ENCODE measurements at regions not wholly inside any gene's neighbourhood (a gene's known extent, or its start where the extent isn't known, plus 50 kb on each side); places are given as distances from the start of the nearest gene placed in this dataset.
"Not testable (repeated sequence)": the region's sequence is repeated elsewhere in the genome, so short reads cannot be mapped to it uniquely, and the experiment has no call there.

DNA sequence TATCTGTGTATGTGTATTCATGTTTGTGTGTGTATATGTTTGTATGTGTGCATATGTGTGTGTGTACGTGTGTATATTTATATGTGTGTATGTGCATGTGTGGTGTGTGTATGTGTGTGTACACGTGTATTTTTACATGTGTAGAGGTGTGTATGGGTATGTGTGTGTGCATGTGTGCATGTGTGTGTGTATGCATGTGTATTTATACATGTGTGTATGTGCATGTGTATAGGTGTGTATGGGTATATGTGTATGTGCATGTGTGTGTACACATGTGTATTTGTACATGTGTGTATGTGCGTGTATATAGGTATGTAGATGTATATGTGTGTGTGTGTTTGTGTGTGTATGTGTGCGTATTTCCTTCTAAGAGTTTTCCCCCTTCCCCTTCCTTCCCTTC lies 207.7 kb upstream of the ATP6AP2 start:
- DNase-seq (ENCODE audit: low read depth in 2 of 2): no peak

DNA sequence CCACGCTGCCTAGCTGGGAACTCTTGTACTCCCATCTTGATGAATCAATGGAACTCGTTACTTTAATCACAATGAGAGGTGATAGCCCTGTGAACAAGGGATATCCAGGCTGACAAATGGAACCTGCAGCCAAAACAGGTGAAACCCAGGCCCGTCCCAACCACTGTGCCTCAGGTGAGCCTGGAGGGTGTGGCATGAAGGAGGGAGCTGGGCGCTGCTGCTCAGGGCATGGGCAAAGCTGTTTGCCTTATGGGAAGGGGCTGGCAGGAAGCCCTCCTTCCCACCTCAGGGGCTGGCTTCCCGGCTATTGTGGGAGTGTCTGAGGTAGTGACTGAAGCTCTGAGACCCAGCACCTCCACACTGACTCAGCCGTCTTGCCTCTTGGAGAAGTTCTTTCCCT lies 209.4 kb upstream of the ATP6AP2 start:
- no peak for DNase-seq (ENCODE audit: low read depth in 2 of 2)

DNA sequence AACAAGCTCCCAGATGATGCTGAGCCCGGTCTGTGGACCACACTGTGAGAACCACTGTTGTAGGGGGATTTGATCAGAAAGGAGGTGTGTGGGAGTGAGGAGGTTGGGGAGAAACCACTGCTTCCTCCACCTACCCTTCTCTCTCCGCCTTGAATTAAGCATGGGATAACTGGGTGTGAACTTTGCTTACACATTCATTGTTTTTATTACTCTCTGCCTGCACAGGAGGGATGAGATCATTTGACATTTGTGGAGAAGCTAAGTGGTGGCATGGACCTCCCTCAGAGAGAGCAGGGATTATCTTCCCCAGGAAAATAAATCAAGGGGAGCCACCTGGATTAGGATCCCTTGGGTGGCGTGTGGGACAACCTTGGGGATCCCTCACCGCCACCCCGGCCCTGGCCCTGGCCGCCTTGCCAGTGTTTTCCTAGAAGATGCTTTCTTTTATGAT lies 212.1 kb upstream of the ATP6AP2 start:
- DNase-seq (ENCODE audit: low read depth in 2 of 2): no peak

DNA sequence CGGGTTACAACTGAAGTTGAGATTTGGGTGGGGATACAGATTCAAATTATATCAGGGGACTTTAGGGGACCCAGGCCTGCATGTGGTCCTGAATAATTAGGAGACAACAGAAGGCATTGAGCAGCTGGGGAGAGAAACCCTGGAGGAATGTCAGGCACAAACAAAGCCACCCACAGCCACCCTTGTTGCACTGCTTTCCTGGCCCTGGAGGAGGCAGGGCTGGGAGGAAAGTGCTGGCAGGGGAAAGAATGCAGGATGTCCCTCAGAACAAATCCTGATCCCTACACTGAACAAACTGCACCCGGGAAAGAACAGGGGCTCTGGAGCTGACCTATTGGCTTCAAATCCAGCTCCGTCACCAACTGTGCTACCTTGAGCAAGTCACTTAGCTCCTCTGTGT lies 214.1 kb upstream of the ATP6AP2 start:
- DNase-seq (ENCODE audit: low read depth in 2 of 2): no peak

DNA sequence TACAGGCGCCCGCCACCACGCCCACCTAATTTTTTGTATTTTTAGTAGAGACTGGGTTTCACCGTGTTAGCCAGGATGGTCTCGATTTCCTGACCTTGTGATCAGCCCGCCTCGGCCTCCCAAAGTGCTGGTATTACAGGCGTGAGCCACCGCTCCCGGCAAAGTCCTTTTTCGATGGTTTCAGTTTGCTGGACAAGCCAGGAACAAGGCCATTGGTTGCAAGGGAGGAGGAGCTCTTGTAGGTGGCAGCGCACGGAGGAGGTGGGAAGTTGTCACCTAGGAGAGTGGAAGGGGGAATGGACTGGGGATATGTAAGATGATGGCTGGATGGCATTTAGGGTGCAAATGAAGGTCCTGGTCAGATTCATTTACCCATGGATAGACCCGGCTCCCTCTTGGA lies 218.5 kb upstream of the ATP6AP2 start:
- DNase-seq (ENCODE audit: low read depth in 2 of 2): not testable (repeated sequence)

DNA sequence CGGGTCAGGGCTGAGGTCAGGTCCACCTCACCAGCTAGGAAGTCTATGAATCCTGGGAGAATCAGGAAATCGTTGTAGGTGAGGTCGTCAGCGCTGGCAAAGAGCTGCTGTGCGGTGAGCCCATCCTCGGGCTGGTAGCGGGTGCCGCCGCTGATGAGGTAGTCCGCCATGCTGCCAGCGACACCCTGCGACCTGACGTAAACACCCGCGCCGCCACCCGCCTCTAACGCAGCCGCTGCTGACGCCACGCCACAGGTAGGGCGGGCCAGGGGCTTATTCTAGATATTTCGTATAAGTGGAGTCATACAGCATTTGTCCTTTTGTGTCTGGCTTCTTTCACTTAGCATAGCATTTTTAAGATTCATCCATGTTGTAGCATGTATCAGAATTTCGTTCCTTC lies 220.2 kb upstream of the ATP6AP2 start:
- no peak for DNase-seq (ENCODE audit: low read depth in 2 of 2)

DNA sequence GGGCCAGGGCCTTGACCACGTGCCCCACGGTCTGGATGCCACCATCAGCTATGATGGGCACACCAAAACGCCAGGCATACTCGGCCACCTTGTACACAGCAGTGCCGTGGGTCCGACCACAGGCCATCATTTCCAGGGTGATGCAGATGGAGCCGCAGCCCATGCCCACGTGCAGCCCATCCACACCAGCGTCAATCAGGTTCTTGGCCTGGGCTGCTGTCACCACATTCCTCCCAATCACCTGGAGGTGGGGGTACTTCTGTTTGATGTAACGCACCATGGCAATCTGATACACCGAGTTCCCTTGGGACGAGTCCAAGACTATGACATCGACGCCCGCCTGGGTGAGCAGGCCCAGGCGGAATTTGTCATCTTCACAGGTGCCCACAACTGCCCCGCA lies 221.2 kb upstream of the ATP6AP2 start:
- DNase-seq (ENCODE audit: low read depth in 2 of 2): no peak

DNA sequence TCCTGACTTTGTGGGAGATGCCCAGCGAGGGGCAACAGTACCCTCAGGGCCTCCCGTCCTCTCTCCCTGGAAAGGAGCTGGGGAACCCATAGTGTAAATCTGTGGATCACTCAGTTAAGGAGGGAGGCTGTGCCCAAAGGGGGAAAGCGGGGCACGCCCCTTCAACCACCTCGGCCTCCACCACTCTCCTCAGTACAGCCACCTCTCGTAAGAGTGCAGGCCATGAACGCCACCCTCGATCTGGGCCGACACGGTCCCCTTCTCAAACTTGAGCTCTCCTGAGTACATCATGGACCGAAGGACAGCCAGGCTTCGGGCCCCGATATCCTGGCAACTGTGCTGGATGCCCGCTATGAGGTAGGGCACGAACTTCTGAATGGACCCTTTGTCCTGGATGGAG lies 221.8 kb upstream of the ATP6AP2 start:
- no peak for DNase-seq (ENCODE audit: low read depth in 2 of 2)

DNA sequence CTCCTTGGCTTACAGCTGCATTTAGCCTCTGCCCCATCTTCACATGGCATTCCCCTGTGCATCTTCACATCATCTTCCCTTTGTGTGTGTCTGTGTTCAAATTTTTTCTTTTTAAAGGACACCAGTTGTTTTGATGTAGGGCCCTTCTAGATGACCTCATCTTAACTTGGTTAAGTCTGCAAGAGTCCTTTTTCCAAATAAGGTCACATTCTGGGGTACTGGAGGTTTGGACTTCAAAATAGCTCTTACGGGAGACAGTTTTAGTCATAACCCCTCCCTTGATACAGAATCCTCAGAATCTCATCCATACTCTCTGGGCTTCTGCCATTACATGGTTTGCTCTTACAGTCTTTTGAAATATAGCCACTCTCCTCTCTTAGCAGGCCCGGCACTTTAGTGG lies 231.5 kb upstream of the ATP6AP2 start:
- DNase-seq (ENCODE audit: low read depth in 2 of 2): no peak

DNA sequence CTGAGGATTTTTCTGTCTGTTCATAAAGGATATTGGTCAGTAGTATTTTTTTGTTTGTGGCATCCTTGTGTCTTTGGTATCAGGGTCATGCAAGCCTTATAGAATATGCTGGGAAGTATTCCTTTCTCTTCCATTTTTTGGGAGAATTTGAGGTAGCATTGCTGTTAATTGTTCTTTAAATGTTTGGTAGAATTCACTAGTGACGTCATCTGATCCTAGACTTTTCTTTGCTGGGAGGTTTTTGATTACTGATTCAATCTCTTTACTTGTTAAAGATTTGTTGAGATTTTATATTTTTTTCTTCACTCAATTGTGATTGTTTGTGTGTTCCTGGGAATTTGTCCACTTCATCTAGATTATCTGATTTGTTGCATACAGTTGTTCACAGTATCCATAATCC lies 234.4 kb upstream of the ATP6AP2 start:
- no peak for DNase-seq (ENCODE audit: low read depth in 2 of 2)

DNA sequence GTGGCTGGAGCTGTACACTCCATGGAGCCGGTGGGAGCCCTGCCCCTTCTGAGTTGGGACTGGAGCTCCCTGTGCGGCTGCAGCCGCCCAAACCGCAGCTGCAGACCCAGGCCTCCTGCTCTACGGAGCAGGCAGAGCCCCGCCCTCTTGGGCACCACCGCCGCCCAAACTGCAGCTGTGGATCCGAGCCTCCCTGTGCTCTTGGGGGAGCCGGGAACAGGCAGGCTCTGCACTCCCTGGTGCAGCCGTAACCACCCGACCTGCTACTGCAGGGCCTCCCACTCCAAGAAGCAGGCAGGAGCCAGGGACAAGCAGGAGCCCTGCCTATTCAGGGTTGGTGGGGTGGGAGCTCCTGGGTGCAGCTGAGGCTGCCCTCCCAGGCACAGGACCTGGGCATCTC lies 237.5 kb upstream of the ATP6AP2 start:
- no peak for DNase-seq (ENCODE audit: low read depth in 2 of 2)

DNA sequence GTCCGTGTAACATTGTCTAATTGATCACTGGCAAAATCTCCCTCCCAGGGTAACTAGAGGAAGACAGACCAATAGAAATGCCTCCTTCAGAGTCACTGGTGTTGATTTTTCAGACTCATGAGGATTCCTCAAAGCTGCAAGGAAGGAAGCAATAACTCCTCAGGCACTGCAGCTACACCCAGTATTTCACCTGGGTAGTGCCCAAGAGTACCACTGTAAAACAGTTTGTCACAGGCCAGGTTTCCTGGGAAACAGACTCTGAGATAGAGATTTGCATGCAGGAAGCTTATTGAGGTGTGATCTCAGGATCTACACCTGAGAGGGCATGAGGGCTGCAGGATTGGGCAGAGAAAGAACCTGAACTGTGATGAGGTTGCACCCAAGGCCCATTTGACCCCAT lies 240.7 kb upstream of the ATP6AP2 start:
- DNase-seq (ENCODE audit: low read depth in 2 of 2): no peak

DNA sequence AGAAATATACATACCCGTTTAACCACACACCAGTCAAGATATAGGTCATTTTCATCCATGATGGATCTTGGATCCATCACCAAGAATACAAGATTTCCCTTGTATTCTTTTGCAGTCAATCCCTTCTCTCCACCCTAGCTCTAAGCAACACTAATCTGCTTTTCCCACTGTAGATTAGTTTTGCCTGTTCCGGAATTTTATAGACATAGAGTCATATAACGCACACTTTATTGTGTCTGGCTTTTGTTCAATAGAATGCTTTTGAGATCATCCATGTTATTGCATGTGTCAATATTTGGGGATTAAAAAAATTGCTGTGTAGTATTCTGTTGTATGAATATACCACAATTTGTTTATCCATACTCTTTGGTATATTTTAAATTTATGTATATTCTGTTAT lies 235.6 kb upstream of the BCOR start:
- no peak for DNase-seq (ENCODE audit: low read depth in 2 of 2)

DNA sequence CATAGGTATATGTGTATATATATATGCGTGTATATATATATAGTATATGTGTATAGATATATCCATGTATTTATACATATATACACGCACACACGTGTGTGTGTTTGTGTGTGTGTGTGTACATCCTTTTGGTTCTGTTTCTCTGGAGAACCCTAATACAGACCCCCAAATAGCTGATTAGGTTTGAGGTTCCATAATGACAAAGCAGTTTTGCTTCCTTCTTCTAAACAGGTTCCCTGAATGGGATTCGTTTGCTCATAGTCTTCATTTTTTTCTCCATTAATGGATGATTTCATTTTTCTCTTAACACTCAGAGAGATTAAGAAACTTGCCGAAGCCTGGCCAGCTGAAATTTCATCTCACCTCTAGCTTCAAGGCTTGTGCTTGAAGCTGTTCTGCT lies 234.0 kb upstream of the BCOR start:
- no peak for DNase-seq (ENCODE audit: low read depth in 2 of 2)

DNA sequence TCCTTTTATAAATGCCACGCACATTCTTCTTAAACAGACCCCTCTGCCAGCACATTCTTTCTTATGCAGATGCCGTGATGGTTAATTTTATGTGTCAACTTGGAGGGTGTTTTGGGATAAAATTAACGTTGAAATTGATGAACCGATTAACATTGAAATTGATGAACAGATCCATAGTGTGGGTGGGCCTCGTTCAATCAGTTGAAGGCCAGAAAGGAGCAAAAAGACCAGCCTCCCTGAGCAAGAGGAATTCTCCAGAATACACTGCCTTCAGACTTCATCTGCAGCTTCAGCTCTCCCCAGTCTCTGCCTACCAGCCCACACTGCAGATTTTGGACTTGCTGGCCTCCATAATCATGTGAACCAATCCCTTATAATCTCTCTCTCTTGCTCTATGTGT lies 233.6 kb upstream of the BCOR start:
- no peak for DNase-seq (ENCODE audit: low read depth in 2 of 2)

DNA sequence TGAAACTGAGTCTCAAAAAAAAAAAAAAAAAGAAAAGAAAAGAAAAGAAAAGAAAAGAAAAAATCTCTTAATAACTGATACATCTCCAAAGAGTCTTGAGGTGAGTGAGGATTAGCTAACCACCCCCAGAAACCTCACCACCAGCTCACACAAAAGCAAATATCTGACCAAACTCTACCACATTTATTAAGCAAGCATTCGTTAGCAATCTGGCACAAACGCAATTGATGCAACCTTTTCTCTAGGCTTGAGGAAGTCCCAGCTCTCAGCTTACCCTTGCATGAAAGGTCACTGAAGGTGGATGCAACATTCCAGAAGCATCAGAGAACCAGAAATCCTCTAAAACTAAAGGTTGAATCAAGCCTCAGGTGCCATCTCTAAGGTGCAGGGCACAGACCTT lies 231.9 kb upstream of the BCOR start:
- no peak for DNase-seq (ENCODE audit: low read depth in 2 of 2)

DNA sequence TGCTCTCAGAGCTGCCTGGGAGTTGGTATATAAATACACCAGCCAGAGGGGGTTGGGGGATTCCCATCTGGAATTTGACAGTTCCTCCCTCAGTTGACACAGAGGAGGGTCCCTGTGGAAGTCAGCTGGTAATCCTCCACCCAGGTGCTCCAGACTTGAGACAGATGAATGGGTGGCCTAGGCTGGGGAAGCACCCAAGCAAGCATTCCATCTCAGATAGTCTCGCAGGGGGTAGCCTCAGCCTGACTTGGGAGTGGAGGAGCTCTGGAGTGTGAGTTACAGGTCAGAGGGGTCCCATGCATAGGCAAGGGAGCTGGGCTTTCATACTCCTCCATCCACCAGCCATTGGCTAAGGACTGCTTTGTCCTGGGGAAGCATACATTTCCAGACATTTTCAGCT lies 229.3 kb upstream of the BCOR start:
- no peak for DNase-seq (ENCODE audit: low read depth in 2 of 2)

DNA sequence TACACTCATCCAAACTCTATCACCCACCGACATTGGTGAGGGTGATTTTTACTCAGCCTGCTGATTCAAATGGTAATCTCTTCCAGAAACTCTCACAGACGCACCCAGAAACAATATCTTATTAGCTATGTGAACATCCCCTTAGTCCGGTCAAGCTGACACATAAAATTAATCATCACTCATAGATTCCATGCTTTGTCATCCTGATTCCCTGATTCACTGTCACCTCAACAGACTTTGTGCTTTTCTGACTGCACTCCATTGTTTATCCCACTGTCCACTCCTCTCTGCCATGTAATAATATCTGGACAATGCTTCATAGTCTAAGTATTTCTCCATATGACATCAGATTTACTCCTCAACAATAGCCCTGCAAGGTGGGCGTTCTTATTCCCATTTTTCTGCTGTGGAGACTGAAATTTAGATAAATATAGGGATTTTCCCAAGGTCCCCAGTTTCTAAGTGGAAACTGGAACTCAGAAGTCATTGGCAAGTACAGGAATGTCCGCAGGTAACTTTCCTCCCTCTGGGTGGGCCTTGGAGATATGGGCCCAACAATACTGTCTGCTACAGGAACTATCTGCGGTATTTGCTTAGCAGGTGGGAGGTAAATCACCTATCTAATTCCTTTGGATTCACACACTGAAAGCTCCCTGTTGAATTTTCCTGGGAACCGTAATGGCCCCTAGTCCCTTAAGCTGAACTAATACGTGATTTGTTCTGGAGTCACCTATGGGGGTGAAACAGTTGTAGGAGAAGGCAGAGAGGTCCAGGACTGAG lies 228.6 kb upstream of the BCOR start:
- no peak for DNase-seq (ENCODE audit: low read depth in 2 of 2)

DNA sequence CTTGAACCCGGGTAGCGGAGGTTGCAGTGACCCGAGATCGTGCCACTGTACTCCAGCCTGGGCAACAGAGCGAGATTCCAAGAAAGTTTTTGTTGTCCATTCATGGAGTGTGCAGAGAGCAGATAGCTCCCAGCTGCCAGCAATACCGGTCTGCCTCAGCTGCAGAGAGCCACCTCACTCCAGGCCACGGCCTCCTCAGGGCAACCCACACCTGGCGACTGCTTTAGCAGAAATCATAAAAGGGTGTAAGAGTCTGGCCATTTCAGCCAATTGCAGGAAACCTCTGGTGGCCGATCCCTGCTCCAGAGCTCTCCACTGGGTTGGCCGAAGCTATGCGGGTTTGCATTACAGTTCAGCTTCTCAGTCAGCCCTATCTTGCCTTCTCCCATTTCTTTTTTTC lies 227.4 kb upstream of the BCOR start:
- no peak for DNase-seq (ENCODE audit: low read depth in 2 of 2)

DNA sequence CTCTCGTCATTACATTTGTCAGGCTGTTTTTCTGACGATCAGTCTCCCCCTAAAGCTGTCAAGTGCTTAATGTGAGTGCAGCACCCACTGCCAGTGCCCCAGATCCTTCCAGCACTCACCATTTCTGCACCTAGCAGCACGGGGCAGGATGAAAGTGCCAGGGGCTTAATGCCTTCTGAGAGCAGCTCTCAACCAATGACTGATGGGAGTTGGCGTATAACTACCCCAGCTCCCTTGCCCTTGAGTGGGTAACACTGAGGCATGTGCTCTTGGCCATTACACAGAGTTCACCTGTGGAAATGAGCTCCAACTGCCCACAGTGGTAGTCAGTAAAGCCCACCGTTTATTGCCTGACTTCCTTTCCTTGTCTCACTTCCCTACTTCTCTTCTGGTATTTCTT lies 226.2 kb upstream of the BCOR start:
- no peak for DNase-seq (ENCODE audit: low read depth in 2 of 2)

DNA sequence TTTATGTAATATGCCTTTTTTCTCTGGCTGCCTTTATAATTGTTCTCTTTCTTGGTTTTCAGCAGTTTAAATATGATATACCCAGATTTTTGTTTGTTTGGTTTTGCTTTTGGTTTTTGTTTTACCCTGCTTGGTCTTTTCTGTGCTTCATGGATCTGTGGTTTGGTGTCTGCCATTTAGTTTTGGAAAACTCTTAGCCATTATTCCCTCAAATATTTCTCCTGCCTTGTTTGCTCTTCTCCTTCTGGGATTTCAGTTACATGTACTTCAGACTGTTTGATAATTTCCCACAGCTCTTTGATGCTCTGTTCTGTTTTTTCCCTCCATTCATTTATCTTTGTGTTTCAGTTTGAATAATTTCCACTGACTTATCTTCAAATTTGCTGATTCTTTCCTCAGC lies 223.1 kb upstream of the BCOR start:
- no peak for DNase-seq (ENCODE audit: low read depth in 2 of 2)

DNA sequence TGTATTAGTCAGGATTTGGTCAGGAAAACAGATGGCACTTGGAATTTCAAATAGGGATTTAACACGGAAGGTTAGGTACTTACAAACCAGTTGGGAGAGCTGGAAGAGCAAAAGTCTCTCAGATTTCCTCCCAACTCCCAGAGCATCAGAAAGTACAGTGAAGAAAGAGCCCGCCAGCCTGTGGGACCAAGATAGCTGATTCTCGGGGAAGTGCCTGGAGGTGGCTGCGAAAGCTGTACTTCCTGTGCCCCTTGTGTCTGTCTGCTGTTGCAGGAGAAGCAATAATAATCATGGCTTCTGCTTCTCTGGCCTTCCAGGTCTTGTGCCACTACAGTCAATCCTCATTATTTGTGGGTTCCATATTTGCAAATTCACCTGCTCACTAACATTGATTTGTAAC lies 221.0 kb upstream of the BCOR start:
- DNase-seq (ENCODE audit: low read depth in 2 of 2): no peak

DNA sequence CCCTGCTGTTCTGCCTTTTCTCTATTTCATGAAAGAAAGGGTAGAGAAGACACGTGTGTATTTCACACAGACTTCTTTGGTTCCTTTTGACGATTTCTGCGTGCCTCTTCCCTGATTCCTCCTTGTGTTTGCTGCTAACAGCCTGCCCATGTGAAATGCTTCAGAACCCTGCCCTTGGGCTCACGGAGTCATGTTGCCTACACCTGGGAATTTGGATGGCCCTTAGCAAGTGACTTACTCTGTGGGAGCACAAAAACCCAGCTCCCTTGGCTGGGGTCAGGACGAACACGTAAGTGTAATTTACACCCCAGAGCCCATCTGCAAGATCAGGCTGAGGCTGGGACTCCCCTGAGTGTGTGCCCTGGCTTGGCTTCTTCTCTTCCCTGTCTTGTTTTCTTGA lies 220.3 kb upstream of the BCOR start:
- DNase-seq (ENCODE audit: low read depth in 2 of 2): no peak

DNA sequence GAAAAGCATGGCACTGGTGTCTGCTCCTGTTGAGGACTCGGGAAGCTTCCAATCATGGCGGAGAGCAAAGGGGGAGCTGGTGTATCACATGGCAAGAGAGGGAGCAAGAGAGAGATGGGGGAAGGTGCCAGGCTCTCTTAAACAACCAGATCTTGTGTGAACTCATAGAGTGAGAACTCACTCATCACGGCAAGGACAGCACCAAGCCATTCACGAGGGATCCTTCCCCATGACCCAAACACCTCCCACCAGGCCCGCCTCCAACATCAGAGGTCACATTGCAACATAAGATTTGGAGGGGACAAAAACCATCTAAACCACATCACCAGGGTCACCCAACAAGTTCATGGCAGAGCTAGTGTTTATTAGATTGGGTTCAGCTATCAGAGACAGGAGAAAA lies 218.7 kb upstream of the BCOR start:
- no peak for DNase-seq (ENCODE audit: low read depth in 2 of 2)
